GM12878 (cell line): ENCODE measurements at regions not wholly inside any gene's neighbourhood (a gene's known extent, or its start where the extent isn't known, plus 50 kb on each side); places are given as distances from the start of the nearest gene placed in this dataset.

ENCODE experiments used
- CHD1 ChIP-seq: IDR thresholded peaks from 2 replicates; pipeline ENCODE4 v1.6.1; 2012; ENCODE audit warnings: low read depth, low read length, improper control_type of control experiment
- CTCF ChIP-seq, 3 experiments: IDR thresholded peaks in 2 of 3; conservative IDR thresholded peaks in 1 of 3; 2 replicates each; pipeline ENCODE4 v1.5.1; 2011; ENCODE audit warnings: low read depth in 3 of 3, low read length in 3 of 3, mild to moderate bottlenecking in 3 of 3, control low read depth in 2 of 3, moderate library complexity in 2 of 3, inconsistent platforms in 1 of 3, mixed read lengths in 1 of 3; ENCODE audit not compliant: control insufficient read depth in 2 of 3, insufficient read depth in 1 of 3; ENCODE audit errors: extremely low read depth in 1 of 3
- HDAC2 ChIP-seq: fragments of 200-600 bp; sonication (generic); IDR thresholded peaks from 2 replicates; pipeline ENCODE4 v1.6.1; 2017
- HDAC6 ChIP-seq: fragments of 200-600 bp; sonication (generic); IDR thresholded peaks from one replicate; pipeline ENCODE4 v1.8.0; 2017; ENCODE audit warnings: antibody characterized with exemption; ENCODE audit not compliant: unreplicated experiment
- MTA3 ChIP-seq: IDR thresholded peaks from 2 replicates; pipeline ENCODE4 v1.6.1; 2012; ENCODE audit warnings: low read length, inconsistent platforms, borderline replicate concordance
- POLR2A ChIP-seq: IDR thresholded peaks from 2 replicates; pipeline ENCODE4 v1.6.1; 2011; ENCODE audit warnings: low read depth, mild to moderate bottlenecking, low read length
- POLR2AphosphoS5 ChIP-seq: IDR thresholded peaks from 2 replicates; pipeline ENCODE4 v1.6.1; 2011; ENCODE audit warnings: mild to moderate bottlenecking, low read length, inconsistent platforms
- RUNX3 ChIP-seq: IDR thresholded peaks from 2 replicates; pipeline ENCODE4 v1.6.1; 2012; ENCODE audit warnings: low read length, inconsistent platforms
- SMAD1 ChIP-seq: fragments of 450-650 bp; IDR thresholded peaks from 2 replicates; pipeline ENCODE4 v1.6.1; 2018; ENCODE audit warnings: mild to moderate bottlenecking, low read depth; ENCODE audit not compliant: partially characterized antibody
- SUZ12 ChIP-seq: fragments of 200-600 bp; sonication (generic); IDR thresholded peaks from one replicate; pipeline ENCODE4 v1.6.1; 2018; ENCODE audit warnings: antibody characterized with exemption, mild to moderate bottlenecking; ENCODE audit not compliant: unreplicated experiment
- TAF1 ChIP-seq: IDR thresholded peaks from 2 replicates; pipeline ENCODE4 v1.6.1; 2011; ENCODE audit warnings: mild to moderate bottlenecking, low read depth, low read length, borderline replicate concordance
- TARDBP ChIP-seq: IDR thresholded peaks from 2 replicates; pipeline ENCODE4 v1.6.1; 2016; ENCODE audit warnings: borderline replicate concordance

DNA sequence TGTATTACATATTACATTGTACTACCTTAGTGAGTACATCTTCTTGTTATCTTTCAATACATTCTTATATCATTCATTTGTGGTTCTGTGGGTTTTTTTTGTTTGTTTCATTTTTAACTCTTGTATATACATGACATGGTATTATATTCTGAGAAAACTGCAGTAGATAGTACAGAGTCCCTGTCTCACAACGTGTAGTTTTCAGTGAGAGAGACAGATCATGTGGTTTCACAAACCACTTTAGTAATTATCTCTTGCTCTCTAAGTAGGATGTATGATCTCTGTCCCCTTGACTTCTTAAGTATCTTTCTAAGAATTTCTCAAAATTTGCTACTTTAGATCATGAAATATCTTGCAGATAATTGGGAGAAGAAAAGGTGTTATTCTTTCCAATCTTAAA is 745.9 kb upstream of the CDH9 start:
- TF ChIP-seq CTCF (IDR thresholded peaks at IDR 0.05 in 2 of 3, conservative IDR thresholded peaks at IDR 0.05 in 1 of 3; ENCODE audit: control insufficient read depth in 2 of 3, extremely low read depth in 1 of 3, insufficient read depth in 1 of 3, low read depth in 3 of 3, low read length in 3 of 3) (no peak), RUNX3 (no peak), TAF1 (no peak), CHD1 (no peak), HDAC2 (no peak), POLR2AphosphoS5 (no peak), SUZ12 (no peak), SMAD1 (no peak), POLR2A (no peak), HDAC6 (no peak), MTA3 (no peak), TARDBP (no peak)
